ENCODE measurements at regions not wholly inside any gene's neighbourhood (a gene's known extent, or its start where the extent isn't known, plus 50 kb on each side); places are given as distances from the start of the nearest gene placed in this dataset.

- no peaks in the 10 kb centered on the region for H3K4me1 ChIP-seq (ENCODE audit: control insufficient read depth, insufficient read depth, low read length, poor library complexity, severe bottlenecking)
- H3K4me3 ChIP-seq (ENCODE audit: extremely low read depth, insufficient read depth, low read length, poor library complexity, severe bottlenecking), result no peak overlapping the region
- no CpG with 5 or more reads among the region's 1 CpG for WGBS, 2 experiments (ENCODE audit: insufficient coverage in 2 of 2)
- no peaks in the 10 kb centered on the region for H3K36me3 ChIP-seq (ENCODE audit: control insufficient read depth, insufficient read depth, low read length)
- no peaks in the 10 kb centered on the region for H3K9me3 ChIP-seq (ENCODE audit: control insufficient read depth, low read length)
- no peak overlapping the region for H3K27ac ChIP-seq (ENCODE audit: low read depth, low read length, severe bottlenecking)
Measured at GRCh38 chr16:51888016-51888415, 658.9 kb downstream of the TOX3 start.

GRCh38 chr16:51886456-51886855 lies 660.5 kb downstream of the TOX3 start:
- no peaks in the 10 kb centered on the region for H3K9me3 ChIP-seq (ENCODE audit: control insufficient read depth, low read length)
- H3K4me1 ChIP-seq (ENCODE audit: control insufficient read depth, insufficient read depth, low read length, poor library complexity, severe bottlenecking), result no peaks in the 10 kb centered on the region
- WGBS, 2 experiments (ENCODE audit: insufficient coverage in 2 of 2), result 100% methylated on average over 1 to 2 of the region's 2 CpGs
- H3K4me3 ChIP-seq (ENCODE audit: extremely low read depth, insufficient read depth, low read length, poor library complexity, severe bottlenecking), result no peak overlapping the region
- no peaks in the 10 kb centered on the region for H3K36me3 ChIP-seq (ENCODE audit: control insufficient read depth, insufficient read depth, low read length)
- H3K27ac ChIP-seq (ENCODE audit: low read depth, low read length, severe bottlenecking), result no peak overlapping the region

- H3K4me1 ChIP-seq (ENCODE audit: control insufficient read depth, insufficient read depth, low read length, poor library complexity, severe bottlenecking), result no peaks in the 10 kb centered on the region
- no CpG with 5 or more reads among the region's 2 CpGs for WGBS, 2 experiments (ENCODE audit: insufficient coverage in 2 of 2)
- no peaks in the 10 kb centered on the region for H3K36me3 ChIP-seq (ENCODE audit: control insufficient read depth, insufficient read depth, low read length)
- H3K4me3 ChIP-seq (ENCODE audit: extremely low read depth, insufficient read depth, low read length, poor library complexity, severe bottlenecking), result no peak overlapping the region
- H3K27ac ChIP-seq (ENCODE audit: low read depth, low read length, severe bottlenecking), result no peak overlapping the region
- no peaks in the 10 kb centered on the region for H3K9me3 ChIP-seq (ENCODE audit: control insufficient read depth, low read length)
Measured at GRCh38 chr16:51884773-51885172, 662.2 kb downstream of the TOX3 start.

GRCh38 chr16:51881731-51882130 lies 665.2 kb downstream of the TOX3 start:
- Histone ChIP-seq H3K4me3 (ENCODE audit: extremely low read depth, insufficient read depth, low read length, poor library complexity, severe bottlenecking) (no peak overlapping the region), H3K9me3 (ENCODE audit: control insufficient read depth, low read length) (no peaks in the 10 kb centered on the region), H3K36me3 (ENCODE audit: control insufficient read depth, insufficient read depth, low read length) (no peaks in the 10 kb centered on the region), H3K4me1 (ENCODE audit: control insufficient read depth, insufficient read depth, low read length, poor library complexity, severe bottlenecking) (no peaks in the 10 kb centered on the region), H3K27ac (ENCODE audit: low read depth, low read length, severe bottlenecking) (no peak overlapping the region)
- WGBS, 2 experiments (ENCODE audit: insufficient coverage in 2 of 2), result 100% methylated on average over 1 of the region's 3 CpGs; no CpG with 5 or more reads in 1 of the 2 experiments

GRCh38 chr16:51880776-51881175 lies 666.2 kb downstream of the TOX3 start:
- Histone ChIP-seq H3K9me3 (ENCODE audit: control insufficient read depth, low read length) (no peaks in the 10 kb centered on the region), H3K4me3 (ENCODE audit: extremely low read depth, insufficient read depth, low read length, poor library complexity, severe bottlenecking) (no peak overlapping the region), H3K36me3 (ENCODE audit: control insufficient read depth, insufficient read depth, low read length) (no peaks in the 10 kb centered on the region), H3K4me1 (ENCODE audit: control insufficient read depth, insufficient read depth, low read length, poor library complexity, severe bottlenecking) (no peaks in the 10 kb centered on the region), H3K27ac (ENCODE audit: low read depth, low read length, severe bottlenecking) (no peak overlapping the region)
- 67 to 73% methylated on average over 3 to 4 of the region's 4 CpGs for WGBS, 2 experiments (ENCODE audit: insufficient coverage in 2 of 2)

- H3K36me3 ChIP-seq (ENCODE audit: control insufficient read depth, insufficient read depth, low read length), result no peaks in the 10 kb centered on the region
- no peaks in the 10 kb centered on the region for H3K4me1 ChIP-seq (ENCODE audit: control insufficient read depth, insufficient read depth, low read length, poor library complexity, severe bottlenecking)
- no peaks in the 10 kb centered on the region for H3K9me3 ChIP-seq (ENCODE audit: control insufficient read depth, low read length)
- H3K4me3 ChIP-seq (ENCODE audit: extremely low read depth, insufficient read depth, low read length, poor library complexity, severe bottlenecking), result no peak overlapping the region
- 87 to 88% methylated on average over 2 to 3 of the region's 5 CpGs for WGBS, 2 experiments (ENCODE audit: insufficient coverage in 2 of 2)
- H3K27ac ChIP-seq (ENCODE audit: low read depth, low read length, severe bottlenecking), result no peak overlapping the region
Measured at GRCh38 chr16:51877686-51878085, 669.3 kb downstream of the TOX3 start.

GRCh38 chr16:51876934-51877333 lies 670.0 kb downstream of the TOX3 start:
- WGBS, 2 experiments (ENCODE audit: insufficient coverage in 2 of 2), result 89% methylated on average over 1 of the region's 3 CpGs; no CpG with 5 or more reads in 1 of the 2 experiments
- Histone ChIP-seq H3K27ac (ENCODE audit: low read depth, low read length, severe bottlenecking) (no peak overlapping the region), H3K4me3 (ENCODE audit: extremely low read depth, insufficient read depth, low read length, poor library complexity, severe bottlenecking) (no peak overlapping the region), H3K36me3 (ENCODE audit: control insufficient read depth, insufficient read depth, low read length) (no peaks in the 10 kb centered on the region), H3K4me1 (ENCODE audit: control insufficient read depth, insufficient read depth, low read length, poor library complexity, severe bottlenecking) (no peaks in the 10 kb centered on the region), H3K9me3 (ENCODE audit: control insufficient read depth, low read length) (no peaks in the 10 kb centered on the region)

GRCh38 chr16:51876601-51876875 lies 670.4 kb downstream of the TOX3 start:
- no peak overlapping the region for H3K27ac ChIP-seq (ENCODE audit: low read depth, low read length, severe bottlenecking)

GRCh38 chr16:51875834-51876600 lies 670.9 kb downstream of the TOX3 start:
- no peak overlapping the region for H3K27ac ChIP-seq (ENCODE audit: low read depth, low read length, severe bottlenecking)
- no peak overlapping the region for H3K4me3 ChIP-seq (ENCODE audit: extremely low read depth, insufficient read depth, low read length, poor library complexity, severe bottlenecking)
- H3K9me3 ChIP-seq (ENCODE audit: control insufficient read depth, low read length), result no peaks in the 10 kb centered on the region
- no peaks in the 10 kb centered on the region for H3K36me3 ChIP-seq (ENCODE audit: control insufficient read depth, insufficient read depth, low read length)
- no peaks in the 10 kb centered on the region for H3K4me1 ChIP-seq (ENCODE audit: control insufficient read depth, insufficient read depth, low read length, poor library complexity, severe bottlenecking)
- WGBS, 2 experiments (ENCODE audit: insufficient coverage in 2 of 2), result 68 to 79% methylated on average over 10 to 17 of the region's 18 CpGs

More at GRCh38 chr16:51876601-51876875, 670.4 kb downstream of the TOX3 start:
- Histone ChIP-seq H3K9me3 (ENCODE audit: control insufficient read depth, low read length) (no peaks in the 10 kb centered on the region), H3K4me3 (ENCODE audit: extremely low read depth, insufficient read depth, low read length, poor library complexity, severe bottlenecking) (no peak overlapping the region), H3K4me1 (ENCODE audit: control insufficient read depth, insufficient read depth, low read length, poor library complexity, severe bottlenecking) (no peaks in the 10 kb centered on the region), H3K36me3 (ENCODE audit: control insufficient read depth, insufficient read depth, low read length) (no peaks in the 10 kb centered on the region)
- WGBS, 2 experiments (ENCODE audit: insufficient coverage in 2 of 2), result no CpG with 5 or more reads among the region's 3 CpGs

GRCh38 chr16:51872524-51872923 lies 674.4 kb downstream of the TOX3 start:
- H3K36me3 ChIP-seq (ENCODE audit: control insufficient read depth, insufficient read depth, low read length), result no peaks in the 10 kb centered on the region
- no peaks in the 10 kb centered on the region for H3K9me3 ChIP-seq (ENCODE audit: control insufficient read depth, low read length)
- H3K27ac ChIP-seq (ENCODE audit: low read depth, low read length, severe bottlenecking), result no peak overlapping the region
- no peaks in the 10 kb centered on the region for H3K4me1 ChIP-seq (ENCODE audit: control insufficient read depth, insufficient read depth, low read length, poor library complexity, severe bottlenecking)
- H3K4me3 ChIP-seq (ENCODE audit: extremely low read depth, insufficient read depth, low read length, poor library complexity, severe bottlenecking), result no peak overlapping the region

- 90 to 100% methylated on average over 2 of the region's 2 CpGs for WGBS, 2 experiments (ENCODE audit: insufficient coverage in 2 of 2)
- Histone ChIP-seq H3K9me3 (ENCODE audit: control insufficient read depth, low read length) (no peaks in the 10 kb centered on the region), H3K4me1 (ENCODE audit: control insufficient read depth, insufficient read depth, low read length, poor library complexity, severe bottlenecking) (no peaks in the 10 kb centered on the region), H3K27ac (ENCODE audit: low read depth, low read length, severe bottlenecking) (no peak overlapping the region), H3K36me3 (ENCODE audit: control insufficient read depth, insufficient read depth, low read length) (no peaks in the 10 kb centered on the region), H3K4me3 (ENCODE audit: extremely low read depth, insufficient read depth, low read length, poor library complexity, severe bottlenecking) (no peak overlapping the region)
Measured at GRCh38 chr16:51870296-51870854, 676.6 kb downstream of the TOX3 start.

Measured in mesodermal cell (in vitro differentiated cells).